B cell (primary cell): ENCODE measurements at regions not wholly inside any gene's neighbourhood (a gene's known extent, or its start where the extent isn't known, plus 50 kb on each side); places are given as distances from the start of the nearest gene placed in this dataset.

Source experiments
- CTCF ChIP-seq: fragments of 200-600 bp; IDR thresholded peaks from one replicate; pipeline ENCODE4 v1.8.0; 2022; ENCODE audit warnings: antibody characterized with exemption, mild to moderate bottlenecking
- EZH2 ChIP-seq: IDR thresholded peaks from 2 replicates; pipeline ENCODE4 v1.6.1; 2012; ENCODE audit warnings: borderline replicate concordance, low read depth, mild to moderate bottlenecking, moderate library complexity, low read length; ENCODE audit not compliant: insufficient read depth, poor library complexity, severe bottlenecking

- TF ChIP-seq CTCF (no peak), EZH2 (no peak)
These were observed 173.4 kb upstream of the MYLIP start for GRCh38 chr6:15955484-15955883.
